B cell (primary cell): ENCODE measurements at regions not wholly inside any gene's neighbourhood (a gene's known extent, or its start where the extent isn't known, plus 50 kb on each side); places are given as distances from the start of the nearest gene placed in this dataset.

ENCODE experiments used
- ATAC-seq: fragments of 200-7000 bp; cut with Tn5 transposase; one replicate; pipeline ENCODE4 v1.10.0; 2021; ENCODE audit warnings: low read depth, mild to moderate bottlenecking, moderate number of reproducible peaks, moderate library complexity
- CTCF ChIA-PET: fragments of 350-600 bp; sonication (Branson Sonifier 250); formaldehyde crosslinking; loops from one replicate; lab custom pipeline; 2021; ENCODE audit warnings: antibody characterized with exemption, inconsistent platforms; lab: Charles Lee
- POLR2A ChIA-PET: fragments of 350-600 bp; sonication (Branson Sonifier 250); formaldehyde crosslinking; loops from one replicate; lab custom pipeline; 2021; ENCODE audit warnings: antibody characterized with exemption; lab: Charles Lee
- DNase-seq: peaks from one replicate; pipeline ENCODE4 v3.0.0; 2013
- H2AFZ ChIP-seq: 2 replicates; pipeline ENCODE4 v1.6.1; 2012; ENCODE audit warnings: mild to moderate bottlenecking, low read depth, low read length; ENCODE audit not compliant: insufficient read depth, poor library complexity, severe bottlenecking
- H3K27ac ChIP-seq, 2 donors: 1 replicate in 1 of 2; 2 replicates in 1 of 2; pipeline ENCODE4 v1.5.1; 2012 to 2013; ENCODE audit warnings: low read length in 2 of 2, mild to moderate bottlenecking in 2 of 2, moderate library complexity in 1 of 2
- H3K27me3 ChIP-seq, 4 experiments: fragments of 200-600 bp in 1 of 4; sonication (generic) in 1 of 4; replicated peaks in 1 of 4; 1 replicate in 2 of 4; 2 replicates in 2 of 4; pipeline versions ENCODE4 v1.6.1 to v1.7.0; 2013 to 2016; ENCODE audit warnings: low read length in 3 of 4, mild to moderate bottlenecking in 2 of 4, mixed read lengths in 1 of 4, moderate library complexity in 1 of 4; ENCODE audit not compliant: insufficient read depth in 4 of 4, control insufficient read depth in 3 of 4; ENCODE audit errors: control extremely low read depth in 1 of 4
- H3K36me3 ChIP-seq, 2 experiments: replicated peaks in 1 of 2; 1 replicate in 1 of 2; 2 replicates in 1 of 2; pipeline versions ENCODE4 v1.6.1 to v1.7.1; 2013; ENCODE audit warnings: low read length in 1 of 2; ENCODE audit not compliant: insufficient read depth in 2 of 2, control insufficient read depth in 1 of 2; ENCODE audit errors: control extremely low read depth in 1 of 2, extremely low read depth in 1 of 2
- H3K4me1 ChIP-seq, 2 donors: fragments of 200-600 bp in 1 of 2; sonication (generic) in 1 of 2; 1 replicate in 1 of 2; 2 replicates in 1 of 2; pipeline versions ENCODE4 v1.5.1 to v1.6.1; 2013 to 2017; ENCODE audit warnings: low read length in 2 of 2; ENCODE audit not compliant: control insufficient read depth in 2 of 2, insufficient read depth in 2 of 2
- H3K4me2 ChIP-seq: replicated peaks from 2 replicates; pipeline ENCODE3; 2012; ENCODE audit warnings: mild to moderate bottlenecking, low read depth, low read length; ENCODE audit not compliant: poor library complexity, severe bottlenecking
- H3K4me3 ChIP-seq, 5 experiments: fragments of 200-600 bp in 1 of 5; sonication (generic) in 1 of 5; 1 replicate in 3 of 5; 2 replicates in 2 of 5; pipeline versions ENCODE4 v1.5.1 to v1.7.0; 2011 to 2016; ENCODE audit warnings: low read length in 4 of 5, mild to moderate bottlenecking in 4 of 5, low read depth in 2 of 5, control low read depth in 1 of 5, moderate library complexity in 1 of 5; ENCODE audit not compliant: insufficient read depth in 1 of 5; ENCODE audit errors: control extremely low read depth in 1 of 5, extremely low read depth in 1 of 5
- H3K79me2 ChIP-seq: fragments of 200-600 bp; sonication (generic); one replicate; pipeline ENCODE4 v1.6.0; 2016; ENCODE audit warnings: low read length; ENCODE audit not compliant: control insufficient read depth, insufficient read depth
- H3K9ac ChIP-seq: fragments of 200-600 bp; sonication (generic); 2 replicates; pipeline ENCODE4 v1.6.1; 2017; ENCODE audit warnings: mild to moderate bottlenecking, low read length, moderate library complexity
- H3K9me3 ChIP-seq, 3 donors: one replicate each; pipeline versions ENCODE4 v1.6.1 to v1.7.1; 2013; ENCODE audit warnings: low read length in 2 of 3; ENCODE audit not compliant: control insufficient read depth in 2 of 3, insufficient read depth in 1 of 3; ENCODE audit errors: control extremely low read depth in 1 of 3
- H4K20me1 ChIP-seq: 2 replicates; pipeline ENCODE4 v1.6.0; 2012; ENCODE audit warnings: mild to moderate bottlenecking, low read length; ENCODE audit not compliant: insufficient read depth, control insufficient read depth, poor library complexity, severe bottlenecking
- H3K27ac Mint-ChIP-seq: one replicate; pipeline ENCODE4 v1.8.0; 2021; ENCODE audit warnings: mixed read lengths
- H3K27me3 Mint-ChIP-seq: one replicate; pipeline ENCODE4 v1.8.0; 2021; ENCODE audit warnings: mixed read lengths
- H3K4me1 Mint-ChIP-seq: one replicate; pipeline ENCODE4 v1.8.0; 2021; ENCODE audit warnings: mixed read lengths
- H3K4me3 Mint-ChIP-seq: one replicate; pipeline ENCODE4 v1.8.0; 2021; ENCODE audit warnings: mixed read lengths
- H3K9me3 Mint-ChIP-seq: one replicate; pipeline ENCODE4 v1.8.0; 2022; ENCODE audit warnings: mixed read lengths; ENCODE audit not compliant: insufficient read depth
- CTCF ChIP-seq: fragments of 200-600 bp; IDR thresholded peaks from one replicate; pipeline ENCODE4 v1.8.0; 2022; ENCODE audit warnings: antibody characterized with exemption, mild to moderate bottlenecking
- EZH2 ChIP-seq: IDR thresholded peaks from 2 replicates; pipeline ENCODE4 v1.6.1; 2012; ENCODE audit warnings: borderline replicate concordance, low read depth, mild to moderate bottlenecking, moderate library complexity, low read length; ENCODE audit not compliant: insufficient read depth, poor library complexity, severe bottlenecking
- WGBS: methylation state at CpG from one replicate; pipeline ENCODE4 v1.1.5; 2013; ENCODE audit warnings: missing lambda C conversion rate; ENCODE audit not compliant: insufficient coverage; 5-methylcytosine and 5-hydroxymethylcytosine counted together
- intact Hi-C: fragments of 100-400 bp; cut with micrococcal nuclease; formaldehyde crosslinking; loops from one replicate; pipeline ENCODE4 v1.10.0; 2022

GRCh38 chr6:6843057-6843627 lies 254.6 kb downstream of the LY86 start:
- TF ChIP-seq EZH2 (no peak), CTCF (no peak)
- Histone ChIP-seq H2AFZ (no peak overlapping the region), H3K79me2 (no peaks in the 10 kb centered on the region), H3K9me3 (peaks cover 2 to 14% (median 5%) of the 10 kb centered on the region in 3 donors), H3K36me3 (no peaks in the 10 kb centered on the region), H3K27me3 (no peaks in the 10 kb centered on the region), H3K4me1 (peaks cover 0 to 5% of the 10 kb centered on the region in 2 donors), H4K20me1 (no peaks in the 10 kb centered on the region), H3K27ac (no peak overlapping the region), H3K4me3 (no peak overlapping the region), H3K9ac (no peak overlapping the region), H3K4me2 (no peak overlapping the region)
- peaks cover 13% of the 10 kb centered on the region for H3K9me3 Mint-ChIP-seq
- intact Hi-C loops, result no loop called here
- 90% methylated on average over 4 of the region's 5 CpGs for WGBS
- H3K27me3 Mint-ChIP-seq, result peaks cover 10% of the 10 kb centered on the region
- no peak for ATAC-seq
- no peak for DNase-seq
- no peak overlapping the region for H3K27ac Mint-ChIP-seq
- peaks cover 5% of the 10 kb centered on the region for H3K4me1 Mint-ChIP-seq
- ChIA-PET POLR2A (no interaction called here), CTCF (interaction anchor here (0.7 kb wide), 1 partner anchor 349 kb away, joined by 3 read pairs; no protein-coding TSS in a partner anchor)
- H3K4me3 Mint-ChIP-seq, result no peak overlapping the region

GRCh38 chr6:6843777-6844176 lies 255.3 kb downstream of the LY86 start:
- no peaks in the 10 kb centered on the region for H3K27me3 ChIP-seq
- Mint-ChIP-seq H3K4me3 (no peak overlapping the region), H3K27ac (no peak overlapping the region), H3K4me1 (peaks cover 5% of the 10 kb centered on the region), H3K27me3 (peaks cover 8% of the 10 kb centered on the region), H3K9me3 (peaks cover 13% of the 10 kb centered on the region)
- intact Hi-C loops, result no loop called here
- 100% methylated on average over 1 of the region's 1 CpG for WGBS
- ChIA-PET CTCF (interaction anchor here (0.7 kb wide), 1 partner anchor 349 kb away, joined by 3 read pairs; no protein-coding TSS in a partner anchor), POLR2A (no interaction called here)
- H2AFZ ChIP-seq, result no peak overlapping the region
- no peak for DNase-seq
- ATAC-seq, result no peak
- no peak overlapping the region for H3K9ac ChIP-seq
- H3K4me1 ChIP-seq, result peaks cover 0 to 5% of the 10 kb centered on the region in 2 donors
- TF ChIP-seq CTCF (no peak), EZH2 (no peak)
- no peak overlapping the region for H3K4me3 ChIP-seq
- H3K4me2 ChIP-seq, result no peak overlapping the region
- no peaks in the 10 kb centered on the region for H4K20me1 ChIP-seq
- H3K36me3 ChIP-seq, result no peaks in the 10 kb centered on the region
- H3K9me3 ChIP-seq, result peaks cover 2 to 14% (median 5%) of the 10 kb centered on the region in 3 donors
- H3K79me2 ChIP-seq, result no peaks in the 10 kb centered on the region
- H3K27ac ChIP-seq, result no peak overlapping the region
